Muscle of leg (tissue), 3 donors: ENCODE measurements at regions not wholly inside any gene's neighbourhood (a gene's known extent, or its start where the extent isn't known, plus 50 kb on each side); places are given as distances from the start of the nearest gene placed in this dataset.
"Not testable (repeated sequence)": the region's sequence is repeated elsewhere in the genome, so short reads cannot be mapped to it uniquely, and the experiment has no call there.

Experiments used
- DNase-seq: peaks from one replicate; pipeline ENCODE4 v3.0.0; 2013
- H3K27ac ChIP-seq: one replicate; pipeline ENCODE4 v1.5.1; 2013; ENCODE audit warnings: mild to moderate bottlenecking, low read length, control low read depth
- H3K27me3 ChIP-seq: one replicate; pipeline ENCODE4 v1.6.1; 2013; ENCODE audit warnings: low read length; ENCODE audit not compliant: control insufficient read depth, insufficient read depth
- H3K36me3 ChIP-seq: one replicate; pipeline ENCODE4 v1.6.1; 2013; ENCODE audit warnings: low read length; ENCODE audit not compliant: control insufficient read depth, insufficient read depth
- H3K4me1 ChIP-seq: one replicate; pipeline ENCODE4 v1.6.1; 2013; ENCODE audit warnings: low read length; ENCODE audit not compliant: control insufficient read depth, insufficient read depth
- H3K4me3 ChIP-seq: one replicate; pipeline ENCODE4 v1.5.1; 2013; ENCODE audit warnings: low read length, control low read depth
- H3K9me3 ChIP-seq: replicated peaks from 2 replicates; pipeline ENCODE4 v1.6.1; 2013; ENCODE audit warnings: low read depth, low read length; ENCODE audit not compliant: control insufficient read depth
- WGBS: methylation state at CpG from one replicate; pipeline ENCODE4 v1.1.5; 2013; ENCODE audit warnings: missing lambda C conversion rate; ENCODE audit not compliant: insufficient coverage; 5-methylcytosine and 5-hydroxymethylcytosine counted together

- not testable (repeated sequence) for DNase-seq, H3K9me3 ChIP-seq, H3K27me3 ChIP-seq, H3K27ac ChIP-seq, H3K4me3 ChIP-seq, H3K36me3 ChIP-seq, H3K4me1 ChIP-seq
- WGBS, result 89% methylated on average over 21 of the region's 30 CpGs
These were observed 190.7 kb downstream of the TGIF2LX start for GRCh38 chrX:90112365-90112764.

DNA sequence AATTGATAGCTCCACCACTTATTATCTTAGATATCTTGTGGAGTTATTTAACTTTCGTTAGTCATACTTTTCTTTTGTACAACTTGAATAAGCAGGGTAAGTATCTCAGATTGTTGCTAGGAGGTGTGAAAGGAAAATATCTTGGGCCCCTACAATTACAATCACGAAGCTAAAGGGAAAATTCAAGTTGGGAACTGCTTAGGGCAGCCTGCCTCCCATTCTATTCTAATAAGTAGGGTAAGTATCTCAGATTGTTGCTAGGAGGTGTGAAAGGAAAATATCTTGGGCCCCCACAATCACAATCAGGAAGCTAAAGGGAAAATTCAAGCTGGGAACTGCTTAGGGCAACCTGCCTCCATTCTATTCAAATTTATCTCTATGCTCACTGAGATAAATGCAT, 213.2 kb downstream of the TGIF2LX start:
- H3K9me3 ChIP-seq, DNase-seq, H3K36me3 ChIP-seq, H3K4me1 ChIP-seq, H3K27ac ChIP-seq, H3K4me3 ChIP-seq, H3K27me3 ChIP-seq: not testable (repeated sequence)
- WGBS, result no CpG with 5 or more reads among the region's 2 CpGs

- not testable (repeated sequence) for H3K27ac ChIP-seq, H3K27me3 ChIP-seq, H3K4me1 ChIP-seq, H3K36me3 ChIP-seq, H3K9me3 ChIP-seq, H3K4me3 ChIP-seq
- DNase-seq, result peak; percentile 17
- 58% methylated on average over 2 of the region's 8 CpGs for WGBS
These were observed 257.3 kb downstream of the TGIF2LX start for GRCh38 chrX:90178976-90179375.

- H3K9me3 ChIP-seq, H3K4me3 ChIP-seq, H3K27ac ChIP-seq, H3K4me1 ChIP-seq, H3K36me3 ChIP-seq, H3K27me3 ChIP-seq, DNase-seq: not testable (repeated sequence)
These were observed 267.3 kb downstream of the TGIF2LX start for GRCh38 chrX:90189046-90189445.

DNA sequence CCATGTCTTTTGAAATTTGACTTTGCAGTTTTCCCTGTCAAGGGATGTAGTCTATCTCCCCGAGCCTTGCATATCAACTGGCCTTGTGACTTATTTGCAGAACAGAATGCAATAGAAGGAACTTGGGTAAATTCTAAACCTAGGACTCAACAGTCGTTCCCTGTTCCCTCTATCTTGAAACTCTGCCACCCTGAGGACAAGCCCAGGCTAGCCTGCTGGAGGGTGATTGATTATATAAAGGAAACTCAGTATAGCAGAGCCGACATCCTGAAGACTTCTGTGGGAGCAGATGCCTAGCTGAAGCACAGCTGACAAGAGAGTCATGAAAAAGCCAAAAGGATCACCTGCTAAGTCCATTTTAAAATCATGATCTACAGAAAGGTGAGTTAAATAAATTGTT, 285.1 kb downstream of the TGIF2LX start:
- H3K27ac ChIP-seq, H3K27me3 ChIP-seq, H3K4me3 ChIP-seq, H3K36me3 ChIP-seq, H3K4me1 ChIP-seq, DNase-seq, H3K9me3 ChIP-seq: not testable (repeated sequence)
- WGBS, result no CpG with 5 or more reads among the region's 3 CpGs

- not testable (repeated sequence) for H3K4me1 ChIP-seq, H3K27ac ChIP-seq, DNase-seq, H3K4me3 ChIP-seq, H3K27me3 ChIP-seq, H3K9me3 ChIP-seq, H3K36me3 ChIP-seq
- no CpG with 5 or more reads among the region's 4 CpGs for WGBS
These were observed 300.9 kb downstream of the TGIF2LX start for GRCh38 chrX:90222620-90223019.

DNA sequence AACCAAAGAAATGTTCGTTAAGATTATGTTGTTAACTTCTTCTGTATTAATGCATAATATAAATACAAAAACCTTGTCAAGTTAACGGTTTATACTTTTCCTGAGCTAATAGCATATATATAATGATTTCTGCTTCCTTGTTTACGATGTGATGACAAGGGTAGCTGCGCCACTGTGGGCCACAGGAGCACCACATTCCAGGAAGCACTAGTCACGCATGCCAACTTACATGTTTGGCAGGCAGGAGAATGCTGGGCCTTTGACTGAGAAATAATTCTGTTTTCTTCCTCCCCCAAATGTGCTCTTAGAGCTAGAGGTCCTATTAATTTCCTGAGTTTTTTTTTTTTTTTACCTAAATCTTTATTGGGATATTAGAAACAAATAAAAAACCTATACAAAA, 349.9 kb downstream of the TGIF2LX start:
- H3K27ac ChIP-seq, result not testable (repeated sequence)
- no CpG with 5 or more reads among the region's 5 CpGs for WGBS

More for the DNA sequence above, 349.9 kb downstream of the TGIF2LX start:
- not testable (repeated sequence) for DNase-seq, H3K9me3 ChIP-seq, H3K36me3 ChIP-seq, H3K27me3 ChIP-seq, H3K4me3 ChIP-seq, H3K4me1 ChIP-seq
